ENCODE measurements at regions not wholly inside any gene's neighbourhood (a gene's known extent, or its start where the extent isn't known, plus 50 kb on each side); places are given as distances from the start of the nearest gene placed in this dataset.

DNA sequence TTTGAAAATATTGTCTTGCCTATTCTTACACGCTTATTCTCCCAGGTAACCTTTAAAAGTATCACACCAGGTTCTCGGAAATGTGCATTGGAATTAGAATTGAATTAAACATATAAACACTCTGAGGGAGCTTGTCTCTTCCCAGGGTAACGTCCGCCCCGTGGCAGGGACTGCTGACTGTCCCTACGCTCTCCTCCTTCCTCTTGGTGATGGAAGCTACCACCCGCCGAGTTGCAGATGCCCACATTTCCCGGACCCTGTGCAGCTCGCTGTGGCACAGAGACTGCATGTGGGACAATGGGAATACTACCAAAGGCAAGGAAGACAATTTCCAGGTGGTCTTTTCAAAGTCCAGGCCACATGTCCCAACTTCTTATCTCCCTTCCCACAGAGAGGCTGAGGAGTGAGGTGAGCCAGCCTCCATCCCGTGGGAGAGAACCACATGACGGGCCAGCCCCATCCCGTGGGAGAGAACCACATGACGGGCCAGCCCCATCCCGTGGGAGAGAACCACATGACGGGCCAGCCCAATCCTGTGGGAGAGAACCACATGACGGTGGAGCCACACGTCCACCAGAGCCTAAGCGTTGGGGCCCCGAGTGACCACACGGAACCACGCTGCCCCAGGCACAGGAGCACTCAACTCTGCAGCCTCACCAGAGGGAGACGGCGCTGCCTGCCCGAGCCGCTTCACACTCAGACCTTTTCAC is 249.4 kb upstream of the IRX1 start:
- no peak overlapping the region for H3K27ac Mint-ChIP-seq
- H3K4me3 Mint-ChIP-seq = no peak overlapping the region
- no peaks in the 10 kb centered on the region for H3K27me3 Mint-ChIP-seq (ENCODE audit: insufficient read depth)
- no peak for DNase-seq
- H3K4me1 Mint-ChIP-seq (ENCODE audit: low read depth) = no peaks in the 10 kb centered on the region
- peaks cover 64% of the 10 kb centered on the region for H3K9me3 Mint-ChIP-seq
- H3K36me3 Mint-ChIP-seq (ENCODE audit: low read depth) = no peaks in the 10 kb centered on the region; the same call in 1 of the 2 replicates
- no peak for TF ChIP-seq CTCF (IDR thresholded peaks at IDR 0.05)

DNA sequence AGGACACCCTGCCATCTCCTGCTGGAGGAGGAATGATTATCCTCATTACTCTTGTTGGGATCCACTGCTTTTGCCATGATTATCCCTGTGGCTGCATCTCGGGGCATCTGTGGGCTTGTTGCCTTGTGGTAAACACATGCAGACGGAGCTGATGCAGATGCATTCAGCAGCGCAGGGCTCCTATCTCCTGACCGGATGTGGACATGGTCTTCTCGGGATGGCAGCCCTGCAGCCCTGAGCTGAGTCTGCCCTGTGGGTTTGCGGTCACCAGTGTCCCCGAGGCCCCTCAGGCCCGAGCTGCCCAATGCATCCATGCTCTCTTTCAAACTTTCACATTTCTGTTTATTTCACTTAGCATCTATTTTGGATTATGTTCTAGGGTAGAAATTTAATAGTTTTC is 250.4 kb upstream of the IRX1 start:
- no peaks in the 10 kb centered on the region; the same call in 1 of the 2 replicates for H3K36me3 Mint-ChIP-seq (ENCODE audit: low read depth)
- no peak overlapping the region for H3K27ac Mint-ChIP-seq
- no peak for TF ChIP-seq CTCF (IDR thresholded peaks at IDR 0.05)
- peaks cover 68% of the 10 kb centered on the region for H3K9me3 Mint-ChIP-seq
- H3K27me3 Mint-ChIP-seq (ENCODE audit: insufficient read depth) = no peaks in the 10 kb centered on the region; the same call in 1 of the 2 replicates
- no peak for DNase-seq
- H3K4me3 Mint-ChIP-seq = no peak overlapping the region
- no peaks in the 10 kb centered on the region for H3K4me1 Mint-ChIP-seq (ENCODE audit: low read depth)

DNA sequence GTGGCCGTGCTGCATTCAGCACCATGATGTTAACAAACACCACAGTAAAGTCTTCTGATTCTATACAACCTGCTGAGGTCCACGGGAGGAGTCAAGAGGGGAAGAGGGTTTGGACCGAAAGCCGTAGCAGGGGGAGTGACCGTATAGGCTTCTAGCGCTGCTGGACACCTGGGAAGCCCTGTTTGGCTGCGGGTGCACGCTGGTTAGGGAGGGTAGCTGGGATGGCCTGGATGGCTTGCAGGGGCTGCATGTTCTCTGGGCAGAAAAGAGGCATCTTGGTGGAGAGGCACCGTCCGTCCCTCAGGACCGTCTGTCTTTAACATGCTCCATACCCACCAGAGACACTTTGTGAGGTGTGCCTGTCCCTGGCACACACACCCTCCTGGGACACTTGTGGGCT is 251.0 kb upstream of the IRX1 start:
- Mint-ChIP-seq H3K27ac (no peak overlapping the region), H3K4me3 (no peak overlapping the region), H3K9me3 (peaks cover 65% of the 10 kb centered on the region), H3K4me1 (ENCODE audit: low read depth) (no peaks in the 10 kb centered on the region), H3K36me3 (ENCODE audit: low read depth) (no peaks in the 10 kb centered on the region; the same call in 1 of the 2 replicates), H3K27me3 (ENCODE audit: insufficient read depth) (no peaks in the 10 kb centered on the region; the same call in 1 of the 2 replicates)
- no peak for TF ChIP-seq CTCF (IDR thresholded peaks at IDR 0.05)
- DNase-seq = no peak

GRCh38 chr5:3343911-3344310 is 251.7 kb upstream of the IRX1 start:
- H3K27me3 Mint-ChIP-seq (ENCODE audit: insufficient read depth) = no peaks in the 10 kb centered on the region; the same call in 1 of the 2 replicates
- no peak for TF ChIP-seq CTCF (IDR thresholded peaks at IDR 0.05)

DNA sequence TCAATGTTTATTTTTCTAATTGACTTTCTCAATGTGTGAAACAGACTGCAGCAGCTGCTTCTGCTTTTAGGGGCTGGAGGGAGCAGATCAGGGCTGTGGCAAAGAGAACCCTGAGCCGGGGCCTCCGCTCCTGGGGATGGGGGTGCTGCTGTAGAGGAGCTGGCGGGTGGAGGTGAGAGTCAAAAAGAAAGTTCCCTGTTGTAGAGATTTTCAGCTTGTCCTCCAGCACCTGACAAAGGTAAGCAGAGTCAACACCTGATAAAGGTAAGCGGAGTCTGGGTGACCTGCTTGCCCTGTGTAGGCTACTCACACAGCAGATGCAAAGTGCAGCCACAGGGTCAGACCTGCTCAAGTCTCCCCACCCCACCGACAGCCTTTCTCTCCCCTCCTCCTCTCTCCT is 252.4 kb upstream of the IRX1 start:
- TF ChIP-seq CTCF (IDR thresholded peaks at IDR 0.05) = no peak

More at GRCh38 chr5:3343911-3344310, 251.7 kb upstream of the IRX1 start:
- Mint-ChIP-seq H3K36me3 (ENCODE audit: low read depth) (no peaks in the 10 kb centered on the region; the same call in 1 of the 2 replicates), H3K27ac (no peak overlapping the region), H3K9me3 (peaks cover 66% of the 10 kb centered on the region), H3K4me1 (ENCODE audit: low read depth) (no peaks in the 10 kb centered on the region), H3K4me3 (no peak overlapping the region)
- no peak for DNase-seq

More for the DNA sequence above, 252.4 kb upstream of the IRX1 start:
- H3K36me3 Mint-ChIP-seq (ENCODE audit: low read depth) = no peaks in the 10 kb centered on the region; the same call in 1 of the 2 replicates
- H3K4me1 Mint-ChIP-seq (ENCODE audit: low read depth) = no peaks in the 10 kb centered on the region
- peaks cover 68% of the 10 kb centered on the region for H3K9me3 Mint-ChIP-seq
- no peaks in the 10 kb centered on the region; the same call in 1 of the 2 replicates for H3K27me3 Mint-ChIP-seq (ENCODE audit: insufficient read depth)
- no peak for DNase-seq
- no peak overlapping the region for H3K27ac Mint-ChIP-seq
- no peak overlapping the region for H3K4me3 Mint-ChIP-seq

Data from HFFc6 (cell line).